Tibial nerve (tissue), 4 donors: ENCODE measurements at regions not wholly inside any gene's neighbourhood (a gene's known extent, or its start where the extent isn't known, plus 50 kb on each side); places are given as distances from the start of the nearest gene placed in this dataset.
"Not testable (repeated sequence)": the region's sequence is repeated elsewhere in the genome, so short reads cannot be mapped to it uniquely, and the experiment has no call there.

Experiments
- CTCF ChIP-seq, 5 experiments: fragments of 200-600 bp in 3 of 5; fragments of 450-650 bp in 2 of 5; sonication (generic) in 3 of 5; IDR thresholded peaks; one replicate each; pipeline ENCODE4 v1.5.1; 2016 to 2019; ENCODE audit warnings: antibody characterized with exemption in 5 of 5, mild to moderate bottlenecking in 3 of 5, moderate library complexity in 2 of 5
- EP300 ChIP-seq, 2 donors: sonication (generic); formaldehyde crosslinking; IDR thresholded peaks; one replicate each; pipeline ENCODE4 v1.6.1; 2017; ENCODE audit warnings: antibody characterized with exemption in 2 of 2, mild to moderate bottlenecking in 1 of 2

GRCh38 chr6:131504387-131504786 lies 68.6 kb upstream of the ARG1 start:
- not testable (repeated sequence) for TF ChIP-seq CTCF, EP300 (IDR thresholded peaks at IDR 0.05)
